Hematopoietic multipotent progenitor cell treated with erythropoietin and hydrocortisone succinate and interleukin-3 and kit ligand, for 8 days (in vitro differentiated cells): ENCODE measurements at regions not wholly inside any gene's neighbourhood (a gene's known extent, or its start where the extent isn't known, plus 50 kb on each side); places are given as distances from the start of the nearest gene placed in this dataset.

Source experiments
- DNase-seq: peaks from one replicate; pipeline ENCODE4 v3.0.0-alpha.2; 2015

GRCh38 chr3:55341502-55342031 lies 145.5 kb downstream of the WNT5A start:
- no peak for DNase-seq

DNA sequence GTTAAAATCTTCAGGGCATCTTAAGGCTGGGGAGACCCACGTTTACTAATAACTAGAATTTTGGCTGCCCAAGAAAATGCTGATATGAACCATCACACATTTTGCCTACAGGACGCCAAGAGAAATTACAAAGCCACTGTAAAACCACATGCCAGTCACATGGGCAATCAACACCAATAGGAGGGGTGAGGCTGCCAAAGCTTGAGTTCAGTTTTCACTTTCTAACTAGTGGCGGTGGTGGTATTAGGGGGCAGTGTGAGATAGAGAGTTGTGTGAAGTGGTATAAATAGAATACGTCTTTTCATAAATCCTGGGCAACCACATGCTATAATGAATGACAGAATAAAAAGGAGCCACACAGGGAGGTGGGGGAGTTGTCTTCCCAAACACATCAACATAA lies 147.3 kb downstream of the WNT5A start:
- no peak for DNase-seq

- no peak for DNase-seq
Observed at GRCh38 chr3:55339390-55339789, 147.7 kb downstream of the WNT5A start.

- DNase-seq: no peak
Observed at GRCh38 chr3:55337641-55338180, 149.4 kb downstream of the WNT5A start.

GRCh38 chr3:55333923-55334322 lies 153.2 kb downstream of the WNT5A start:
- no peak for DNase-seq

GRCh38 chr3:55333046-55333445 lies 154.1 kb downstream of the WNT5A start:
- DNase-seq: no peak

- DNase-seq: no peak
Observed at GRCh38 chr3:55332176-55332575, 154.9 kb downstream of the WNT5A start.

DNA sequence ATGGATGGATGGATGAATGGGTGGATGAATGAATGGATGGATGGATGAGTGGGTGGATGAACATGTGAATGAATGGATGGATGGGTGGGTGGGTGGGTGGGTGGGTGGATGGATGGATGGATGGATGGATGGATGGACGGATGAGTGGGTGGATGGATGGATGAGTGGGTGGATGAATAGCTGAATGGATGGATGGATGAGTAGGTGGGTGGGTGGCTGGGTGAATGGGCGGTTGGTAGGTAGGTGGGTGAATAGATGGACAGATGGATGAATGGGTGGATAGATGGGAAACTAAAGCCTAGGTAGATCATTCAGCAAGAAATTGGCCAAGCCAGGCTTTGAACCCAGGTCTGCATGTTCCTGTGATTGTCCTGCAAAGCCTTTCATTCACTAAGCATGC lies 155.6 kb downstream of the WNT5A start:
- DNase-seq: no peak

DNA sequence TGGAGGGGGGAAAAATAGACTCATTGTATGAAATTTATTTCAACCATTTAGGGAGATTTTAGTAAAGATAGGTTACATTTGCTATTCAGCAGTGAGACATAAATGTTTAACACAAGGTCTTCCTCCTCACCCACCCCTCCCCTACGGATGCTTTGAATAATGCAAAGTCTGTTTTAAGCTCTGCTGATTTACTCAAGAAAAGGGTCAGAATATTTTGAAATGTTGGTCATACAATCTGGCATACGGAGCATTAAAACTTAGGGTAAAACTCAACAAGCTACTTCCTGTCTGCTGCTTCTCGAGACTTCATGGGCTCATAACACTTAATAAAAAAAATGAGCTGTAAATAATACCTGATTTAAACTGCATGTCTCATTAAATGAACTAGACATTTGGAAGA lies 156.3 kb downstream of the WNT5A start:
- no peak for DNase-seq

- no peak for DNase-seq
Observed at GRCh38 chr3:55330355-55330754, 156.8 kb downstream of the WNT5A start.

DNA sequence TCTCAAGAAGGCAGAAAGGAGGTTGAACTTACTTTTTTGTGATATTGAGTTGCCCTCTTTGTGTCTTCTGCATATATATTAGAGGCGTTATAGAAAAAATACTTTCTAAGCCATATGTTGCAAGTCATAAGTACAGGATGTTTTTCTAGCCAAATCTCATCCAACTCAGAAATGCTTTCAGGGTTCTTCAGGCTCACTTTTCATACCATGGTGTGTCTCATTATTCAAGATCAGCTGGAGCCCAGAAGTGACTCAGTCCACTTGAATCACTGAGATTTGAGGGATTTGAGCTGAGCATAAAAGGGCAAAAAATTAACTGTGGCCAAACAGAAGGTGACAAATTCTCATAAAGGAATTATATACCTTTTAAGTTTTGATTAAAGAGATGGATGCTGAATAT lies 157.3 kb downstream of the WNT5A start:
- no peak for DNase-seq

DNA sequence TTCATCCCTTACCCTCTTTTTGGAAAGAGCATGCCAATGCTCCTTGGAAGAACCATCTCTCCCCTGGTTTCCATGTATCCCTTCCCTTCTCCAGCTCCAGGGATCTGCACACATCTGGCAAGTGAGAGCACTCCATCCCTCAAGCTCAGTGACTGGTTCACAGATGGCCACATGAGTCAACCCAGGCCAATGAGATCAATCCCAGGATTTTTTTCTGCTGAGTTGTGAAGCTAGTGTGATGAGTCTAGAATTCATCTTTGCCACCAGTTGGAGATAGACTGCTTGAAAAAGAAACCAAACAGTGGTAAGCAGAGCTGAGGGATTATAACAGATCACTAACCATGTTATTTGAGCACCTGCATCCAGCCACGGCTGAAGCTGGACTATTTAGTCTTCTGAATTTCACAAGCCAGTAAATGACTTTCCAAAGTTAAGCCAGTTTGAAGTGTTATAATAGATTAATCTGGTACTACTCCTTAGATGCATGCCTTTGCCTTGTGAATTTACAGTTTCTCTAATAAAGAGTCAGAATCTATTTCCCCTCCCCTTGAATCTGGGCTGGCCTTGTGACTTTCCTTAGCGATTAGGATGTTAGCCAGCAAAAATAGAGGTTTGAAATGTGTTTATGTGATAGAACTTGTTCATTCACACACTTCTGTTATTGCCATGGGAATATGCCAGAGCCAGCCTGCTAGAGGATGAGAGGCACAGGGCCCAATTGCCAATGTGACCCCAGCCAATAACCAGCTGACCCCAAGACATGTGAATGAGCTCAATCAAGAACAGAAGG lies 159.8 kb downstream of the WNT5A start:
- DNase-seq: no peak

GRCh38 chr3:55322638-55323037 lies 164.5 kb downstream of the WNT5A start:
- no peak for DNase-seq

DNA sequence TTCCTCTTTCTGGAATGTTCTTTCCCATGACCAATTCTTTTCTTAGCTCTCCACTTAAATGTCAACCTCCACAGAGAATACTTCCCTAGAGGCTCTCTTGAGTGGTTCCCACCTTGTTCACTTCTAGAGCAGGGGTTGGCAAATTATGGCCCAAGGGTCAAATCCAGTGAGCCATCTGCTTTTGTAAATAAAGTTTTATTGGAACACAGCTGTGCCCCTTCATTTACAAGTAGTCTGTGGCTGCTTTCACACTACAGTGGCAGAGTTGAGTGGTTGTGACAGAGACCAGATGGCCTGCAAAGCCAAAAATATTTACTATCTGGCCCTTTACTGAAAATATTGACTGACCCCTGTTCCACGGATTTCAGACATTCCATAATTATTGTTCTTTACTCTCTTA lies 166.2 kb downstream of the WNT5A start:
- no peak for DNase-seq

GRCh38 chr3:55315396-55315795 lies 171.7 kb downstream of the WNT5A start:
- no peak for DNase-seq

- DNase-seq: no peak
Observed at GRCh38 chr3:55313666-55314065, 173.4 kb downstream of the WNT5A start.

GRCh38 chr3:55309336-55309735 lies 177.8 kb downstream of the WNT5A start:
- no peak for DNase-seq

DNA sequence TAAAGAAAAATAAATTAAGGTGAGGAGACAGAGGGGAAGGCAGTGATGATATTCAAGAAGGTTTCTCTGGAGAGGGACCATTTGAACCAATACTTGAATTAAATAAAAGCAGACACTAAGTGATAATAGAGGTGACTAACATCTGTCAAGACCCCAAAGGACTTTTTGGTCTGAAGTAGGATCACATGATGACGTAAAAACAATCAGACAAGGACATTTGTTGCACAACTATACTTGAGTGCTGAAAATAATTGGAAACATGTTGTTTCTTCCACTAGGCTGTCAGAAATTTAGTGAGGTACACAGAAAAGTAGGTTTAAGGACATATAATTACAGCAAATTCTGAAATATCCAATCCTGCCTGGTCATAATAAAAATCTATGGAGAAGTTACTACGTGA lies 179.5 kb downstream of the WNT5A start:
- no peak for DNase-seq

DNA sequence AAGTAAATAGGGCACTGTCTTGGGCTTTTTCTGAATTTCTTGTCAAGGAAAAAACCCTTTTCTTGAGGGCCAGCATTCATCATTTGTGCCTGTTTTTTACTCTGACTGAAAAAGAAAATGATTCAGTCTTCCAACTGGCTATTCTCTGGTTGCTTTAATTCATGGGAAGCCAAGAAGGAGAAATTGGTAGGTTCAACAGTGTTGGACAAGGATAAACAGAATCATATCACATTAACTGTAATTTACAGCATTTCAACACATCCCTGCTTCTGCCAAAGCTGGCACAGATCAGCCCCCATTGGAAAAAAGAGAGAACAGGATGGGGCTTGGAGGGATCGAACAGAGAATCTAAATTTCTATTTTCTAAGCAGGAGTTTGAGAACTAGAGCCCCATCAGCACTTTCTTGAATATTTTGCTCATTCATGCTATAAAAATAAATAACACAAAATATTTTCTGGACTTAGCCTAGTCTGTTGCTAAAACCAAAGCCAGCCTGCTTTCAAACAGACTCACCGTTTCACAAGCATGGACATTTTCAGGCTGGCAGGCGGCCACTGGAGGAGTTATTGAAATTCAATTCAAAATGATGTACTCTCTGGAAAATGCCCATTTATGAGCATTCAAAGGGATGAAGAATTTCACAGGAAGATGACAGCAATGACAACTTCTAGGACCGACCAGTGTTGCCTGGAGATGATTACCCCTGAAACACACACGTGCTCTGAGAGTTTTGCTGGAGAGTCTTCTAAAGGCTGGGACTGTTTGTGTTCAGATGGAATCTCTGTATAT lies 181.2 kb downstream of the WNT5A start:
- no peak for DNase-seq

DNA sequence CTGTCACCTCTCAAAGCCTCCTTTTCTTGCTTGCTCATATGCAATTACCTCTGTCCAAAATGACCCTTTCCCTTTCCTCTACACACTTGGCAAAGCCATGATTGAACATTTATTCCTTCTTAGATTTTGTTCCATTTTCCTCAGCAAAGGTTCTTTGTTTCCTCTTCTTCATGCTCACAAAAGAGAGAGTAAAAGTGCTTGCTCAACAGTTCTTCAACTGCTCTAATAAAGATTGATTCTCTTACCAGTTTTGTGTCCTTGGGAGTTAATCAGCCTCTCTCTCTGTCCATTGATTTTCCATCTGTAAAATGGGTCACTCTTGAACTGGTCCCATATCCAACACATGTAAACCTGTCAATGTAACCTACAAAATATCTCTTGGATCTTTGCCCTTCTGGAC lies 186.4 kb downstream of the WNT5A start:
- no peak for DNase-seq

DNA sequence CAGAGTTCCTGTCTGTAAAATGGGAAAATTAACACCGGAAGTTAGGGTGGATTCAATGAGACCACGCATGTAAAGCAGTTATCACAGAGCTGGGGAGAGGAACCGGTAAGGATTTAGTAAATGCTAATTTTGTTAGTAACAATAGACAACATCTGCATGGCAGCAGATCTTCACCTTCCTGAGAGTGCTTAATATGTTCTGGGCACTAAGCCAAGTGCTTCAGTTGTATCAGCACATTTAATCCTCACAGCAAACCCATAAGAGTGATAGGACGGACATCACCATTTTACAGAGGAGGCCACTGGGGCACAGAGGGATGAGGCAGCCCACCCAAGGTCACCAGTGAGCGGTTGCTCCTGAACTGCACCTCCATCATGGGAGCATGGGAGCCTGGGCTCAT lies 189.4 kb downstream of the WNT5A start:
- no peak for DNase-seq

DNA sequence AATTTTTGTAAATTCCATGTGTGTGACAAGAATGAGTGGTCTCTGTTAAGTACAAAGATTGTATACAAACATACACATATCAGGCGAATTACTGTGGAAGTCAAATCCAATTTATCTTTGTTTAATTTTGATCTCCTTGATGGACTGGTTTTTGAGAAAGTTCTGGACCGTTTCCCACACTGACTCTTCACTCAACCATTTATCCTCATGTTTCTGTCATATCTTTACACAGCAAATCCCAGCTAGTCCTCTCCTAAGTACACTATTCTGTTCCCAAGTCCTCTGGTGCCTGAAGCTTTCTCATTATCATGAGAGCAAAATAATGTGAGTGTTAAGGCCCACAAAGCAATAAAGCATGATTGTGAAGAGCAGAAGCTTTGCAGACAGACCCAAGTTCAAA lies 189.9 kb downstream of the WNT5A start:
- no peak for DNase-seq

GRCh38 chr3:55296791-55297190 lies 190.3 kb downstream of the WNT5A start:
- no peak for DNase-seq

- DNase-seq: no peak
Observed at GRCh38 chr3:55296030-55296429, 191.1 kb downstream of the WNT5A start.
